ENCODE measurements at regions not wholly inside any gene's neighbourhood (a gene's known extent, or its start where the extent isn't known, plus 50 kb on each side); places are given as distances from the start of the nearest gene placed in this dataset.

GRCh38 chr5:74274326-74274725 is 366.2 kb downstream of the ENC1 start:
- TF ChIP-seq CTCF (IDR thresholded peaks at IDR 0.05): no peak
- no peak for TF ChIP-seq POLR2A (IDR thresholded peaks at IDR 0.05)

Measured in ovary (tissue), 3 donors.